ENCODE measurements at regions not wholly inside any gene's neighbourhood (a gene's known extent, or its start where the extent isn't known, plus 50 kb on each side); places are given as distances from the start of the nearest gene placed in this dataset.

GRCh38 chr6:153621491-153621890 lies 417.5 kb upstream of the OPRM1 start:
- no peak for DNase-seq

DNA sequence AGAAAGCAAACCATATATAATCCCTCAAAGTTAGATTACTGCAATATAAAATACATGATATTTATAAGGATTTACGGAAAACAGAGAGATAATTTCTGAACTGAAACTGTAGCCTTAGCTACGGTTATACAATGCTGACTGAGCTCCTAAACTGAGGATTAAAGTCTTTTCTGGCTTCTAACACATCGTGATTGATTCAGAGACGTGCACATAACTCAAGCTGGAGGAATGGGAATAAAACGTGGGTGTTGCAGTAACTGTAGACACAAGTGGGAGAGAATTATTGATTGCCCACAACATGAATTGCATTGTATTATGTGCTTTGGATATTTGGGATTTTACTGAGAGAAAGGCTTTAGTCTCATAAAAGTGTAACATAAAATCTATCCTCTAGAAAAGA lies 418.0 kb upstream of the OPRM1 start:
- no peak for DNase-seq

DNA sequence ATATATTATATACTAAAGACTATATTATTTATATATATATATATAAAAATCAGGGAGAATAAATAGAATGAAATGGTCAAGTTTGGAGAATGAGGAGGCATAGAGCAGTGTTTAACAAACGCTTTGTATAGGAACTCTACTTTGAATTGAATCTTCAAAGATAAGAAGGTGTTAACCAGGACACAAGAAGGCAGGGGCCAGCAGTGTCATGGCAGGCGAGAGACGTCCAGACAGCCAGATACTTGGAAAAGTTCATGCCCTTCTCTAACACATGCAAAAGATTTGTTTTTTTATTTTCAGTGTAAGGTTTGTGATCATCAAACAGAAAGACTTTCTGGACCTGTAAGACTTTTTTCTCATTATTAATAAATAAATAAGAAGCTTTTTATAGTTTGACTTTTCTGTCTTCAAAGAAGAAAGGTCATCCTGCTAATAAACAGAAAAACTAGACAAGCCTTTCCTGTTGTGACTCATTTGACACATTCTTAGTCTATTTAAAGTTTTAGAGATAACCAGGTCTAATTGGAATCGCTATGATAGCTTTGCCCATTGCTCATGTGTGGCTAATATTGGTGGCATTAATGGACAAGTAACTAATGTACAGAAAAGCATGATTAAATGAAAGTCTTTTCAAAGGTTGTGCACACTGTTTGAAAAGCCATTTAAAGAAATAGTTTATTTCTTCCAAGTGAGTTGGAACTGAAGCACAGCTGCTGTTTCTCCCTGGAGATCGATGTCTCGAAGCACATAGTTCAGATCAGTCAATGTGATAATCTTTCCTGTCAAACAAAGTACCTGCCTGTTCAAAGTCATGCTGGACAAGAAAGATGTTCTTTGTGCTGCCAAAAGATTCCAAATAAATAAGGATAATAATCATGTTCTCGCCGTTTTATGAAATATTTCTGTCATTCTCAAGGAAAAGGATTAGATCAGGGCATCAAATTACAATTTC lies 420.4 kb upstream of the OPRM1 start:
- DNase-seq: no peak

DNA sequence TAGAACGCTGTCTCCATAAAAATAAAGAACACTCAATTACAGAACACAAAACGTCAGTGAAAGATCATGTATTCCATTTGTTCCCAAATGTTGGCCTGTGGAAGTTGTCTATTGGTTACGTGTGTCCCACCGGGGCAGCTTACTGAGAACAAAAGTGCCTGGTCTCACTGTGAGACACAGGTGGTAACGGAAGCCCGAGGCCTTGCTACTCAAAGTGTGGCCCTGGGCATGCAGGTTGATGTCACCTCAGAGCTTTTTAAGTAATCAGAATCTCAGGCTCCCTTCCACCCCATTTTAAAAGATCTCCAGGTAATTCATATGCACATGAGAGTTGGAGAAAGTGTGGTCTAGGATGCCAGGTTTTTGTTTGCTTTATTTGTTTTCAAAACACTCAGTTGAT lies 422.5 kb upstream of the OPRM1 start:
- no peak for DNase-seq

DNA sequence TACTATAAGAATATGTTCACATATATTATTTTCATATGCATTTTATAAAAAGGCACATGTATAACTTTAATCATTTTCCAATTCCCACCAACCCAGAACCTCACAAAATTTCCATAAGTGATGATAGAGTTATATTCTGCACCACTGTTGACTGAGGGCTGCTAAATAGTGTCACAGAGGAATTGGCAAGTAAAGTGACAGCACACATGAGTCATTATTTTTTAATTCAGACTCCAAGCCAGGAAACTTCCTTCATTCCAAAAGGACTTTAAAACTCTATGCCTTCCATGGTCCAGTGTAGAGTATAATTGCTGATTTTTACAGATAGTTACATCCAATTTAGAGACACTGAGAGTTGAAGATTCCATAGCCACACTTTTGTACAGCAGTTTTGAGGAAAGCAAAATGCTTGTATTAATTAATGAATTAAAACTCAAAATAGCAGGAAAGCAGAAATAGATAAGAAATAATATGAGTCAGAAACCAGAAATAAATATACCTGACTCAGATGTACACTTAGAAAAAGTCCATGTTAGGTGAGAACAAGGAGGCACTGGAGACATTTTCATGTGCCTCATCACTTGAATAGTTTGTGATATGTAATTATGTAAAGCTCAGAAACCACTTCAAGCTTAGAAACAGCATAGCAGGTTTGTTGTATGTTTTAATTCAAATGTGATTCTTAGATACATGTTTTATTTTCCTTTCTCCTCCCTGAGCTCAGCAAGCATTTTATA lies 425.2 kb upstream of the OPRM1 start:
- no peak for DNase-seq

- DNase-seq: no peak
Measured at GRCh38 chr6:153602401-153602800, 436.6 kb upstream of the OPRM1 start.

GRCh38 chr6:153599901-153600300 lies 439.1 kb upstream of the OPRM1 start:
- no peak for DNase-seq

- DNase-seq: no peak
Measured at GRCh38 chr6:153595903-153596302, 443.1 kb upstream of the OPRM1 start.

- DNase-seq: no peak
Measured at GRCh38 chr6:153594871-153595270, 444.2 kb upstream of the OPRM1 start.

DNA sequence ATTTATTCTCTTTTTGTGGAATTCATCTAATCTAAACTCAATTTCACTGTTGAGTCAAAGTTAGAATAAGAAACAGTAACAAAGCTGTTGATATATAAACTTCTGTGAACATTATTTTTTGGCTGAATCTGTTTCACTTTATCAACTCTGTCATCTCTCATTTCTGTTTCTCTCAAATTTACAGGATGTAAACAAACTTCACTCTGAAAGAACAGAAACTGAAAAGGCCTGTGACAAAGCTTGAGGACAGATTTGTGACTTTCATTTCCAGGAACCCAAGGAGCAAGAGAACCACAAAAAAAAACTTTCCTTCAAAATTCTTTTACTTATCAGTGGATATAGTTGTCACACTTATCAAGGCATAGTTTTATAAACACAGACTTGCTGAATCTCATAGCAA lies 447.9 kb upstream of the OPRM1 start:
- no peak for DNase-seq

DNA sequence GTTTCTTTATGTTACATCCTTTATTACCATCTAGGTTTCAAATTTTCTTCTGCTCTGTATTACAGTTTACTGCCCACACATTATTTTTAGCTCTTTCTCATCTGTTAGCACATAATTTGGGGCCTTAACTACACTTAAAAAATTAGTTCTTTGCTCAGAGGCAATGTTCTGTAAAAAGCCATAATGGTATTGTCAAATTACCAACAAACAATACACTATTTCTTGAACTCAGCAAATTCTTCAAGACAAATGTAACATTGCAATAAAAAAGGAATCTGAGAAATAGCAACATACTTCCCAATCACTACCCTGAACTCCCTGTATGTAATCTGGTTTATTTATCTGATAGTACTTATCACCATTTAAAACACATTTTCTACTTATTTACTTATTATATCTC lies 448.6 kb upstream of the OPRM1 start:
- no peak for DNase-seq

DNA sequence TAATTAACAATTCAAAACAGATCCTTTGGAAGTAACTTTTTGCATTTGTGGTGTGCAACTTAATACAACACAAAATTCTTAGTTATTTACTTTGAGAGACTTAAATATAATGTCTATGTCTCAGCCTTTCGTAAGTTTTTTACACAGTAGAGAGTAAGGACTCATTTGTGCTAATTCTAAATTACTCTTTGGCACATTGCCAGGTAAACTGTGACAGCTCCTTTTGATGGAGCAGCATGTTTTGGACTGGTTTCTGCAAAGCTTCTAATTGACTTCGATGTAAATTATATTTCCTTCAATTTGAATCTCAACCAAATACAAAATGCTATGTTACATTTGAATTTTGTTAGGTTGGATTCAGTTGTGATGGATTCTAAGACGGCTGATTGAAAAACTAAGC lies 450.7 kb upstream of the OPRM1 start:
- no peak for DNase-seq

GRCh38 chr6:153583685-153584084 lies 452.6 kb upstream of the RGS17 start:
- no peak for DNase-seq

DNA sequence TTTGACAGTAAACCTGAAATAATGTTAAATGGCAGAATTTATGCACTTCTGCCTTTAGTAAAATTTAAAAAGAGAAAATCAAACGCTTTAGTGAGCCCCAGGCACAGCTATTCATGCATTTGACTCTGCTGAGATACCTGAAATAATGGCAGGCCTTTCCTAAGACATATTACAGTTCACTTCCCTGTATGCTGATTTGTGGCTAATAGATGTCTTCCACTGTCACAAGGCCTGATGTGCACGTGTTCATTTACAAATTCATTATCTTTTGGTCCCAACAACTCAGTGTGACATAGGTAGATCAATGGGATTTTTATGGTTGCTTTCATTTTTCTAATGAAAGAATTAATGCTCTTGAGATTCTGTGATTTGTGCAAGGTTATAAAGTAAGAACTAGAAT lies 449.7 kb upstream of the RGS17 start:
- DNase-seq: no peak

- no peak for DNase-seq
Measured at GRCh38 chr6:153575528-153575927, 444.4 kb upstream of the RGS17 start.

GRCh38 chr6:153574231-153574630 lies 443.1 kb upstream of the RGS17 start:
- DNase-seq: no peak

- no peak for DNase-seq
Measured at GRCh38 chr6:153572371-153572770, 441.3 kb upstream of the RGS17 start.

- DNase-seq: no peak
Measured at GRCh38 chr6:153568628-153569027, 437.5 kb upstream of the RGS17 start.

GRCh38 chr6:153564803-153565202 lies 433.7 kb upstream of the RGS17 start:
- DNase-seq: no peak

- no peak for DNase-seq
Measured at GRCh38 chr6:153563001-153563400, 431.9 kb upstream of the RGS17 start.

GRCh38 chr6:153553627-153554026 lies 422.5 kb upstream of the RGS17 start:
- DNase-seq: no peak

GRCh38 chr6:153539602-153540001 lies 408.5 kb upstream of the RGS17 start:
- no peak for DNase-seq

- no peak for DNase-seq
Measured at GRCh38 chr6:153538491-153538890, 407.4 kb upstream of the RGS17 start.

DNA sequence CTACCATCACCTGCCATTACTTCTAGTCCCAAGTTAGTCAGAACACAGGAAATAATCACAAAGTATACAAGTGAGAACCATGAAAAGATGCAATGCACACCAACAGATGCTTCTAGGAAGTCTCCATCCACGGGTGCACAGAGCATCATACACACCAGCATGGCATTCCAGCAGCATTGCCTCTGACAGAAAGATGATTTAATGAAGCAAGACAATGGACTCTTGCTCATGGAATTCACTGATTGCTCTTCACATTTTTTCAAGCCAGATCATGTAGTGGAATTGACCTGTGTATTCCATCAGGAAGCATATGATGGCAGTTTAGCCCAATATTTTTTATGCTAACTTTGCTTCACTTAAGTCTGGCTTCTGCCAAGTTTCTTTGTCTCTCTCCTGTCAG lies 406.3 kb upstream of the RGS17 start:
- DNase-seq: no peak

Measured in stimulated activated CD4-positive, alpha-beta T cell treated with anti-CD3 and anti-CD28 coated beads, Interleukin-12 subunit alpha, Interleukin-12 subunit beta, amount 100 ng/mL, for 4 hours (primary cell).